Stimulated activated CD4-positive, alpha-beta T cell treated with anti-CD3 and anti-CD28 coated beads, Interleukin-1b, Interleukin-23, amount 100 ng/mL, for 24 hours (primary cell): ENCODE measurements at regions not wholly inside any gene's neighbourhood (a gene's known extent, or its start where the extent isn't known, plus 50 kb on each side); places are given as distances from the start of the nearest gene placed in this dataset.
"Not testable (repeated sequence)": the region's sequence is repeated elsewhere in the genome, so short reads cannot be mapped to it uniquely, and the experiment has no call there.

Experiments used
- DNase-seq, 4 experiments: peaks; one replicate each; pipeline ENCODE4 v3.0.0-alpha.2; 2020; ENCODE audit warnings: low read depth in 4 of 4, low spot score in 1 of 4

DNA sequence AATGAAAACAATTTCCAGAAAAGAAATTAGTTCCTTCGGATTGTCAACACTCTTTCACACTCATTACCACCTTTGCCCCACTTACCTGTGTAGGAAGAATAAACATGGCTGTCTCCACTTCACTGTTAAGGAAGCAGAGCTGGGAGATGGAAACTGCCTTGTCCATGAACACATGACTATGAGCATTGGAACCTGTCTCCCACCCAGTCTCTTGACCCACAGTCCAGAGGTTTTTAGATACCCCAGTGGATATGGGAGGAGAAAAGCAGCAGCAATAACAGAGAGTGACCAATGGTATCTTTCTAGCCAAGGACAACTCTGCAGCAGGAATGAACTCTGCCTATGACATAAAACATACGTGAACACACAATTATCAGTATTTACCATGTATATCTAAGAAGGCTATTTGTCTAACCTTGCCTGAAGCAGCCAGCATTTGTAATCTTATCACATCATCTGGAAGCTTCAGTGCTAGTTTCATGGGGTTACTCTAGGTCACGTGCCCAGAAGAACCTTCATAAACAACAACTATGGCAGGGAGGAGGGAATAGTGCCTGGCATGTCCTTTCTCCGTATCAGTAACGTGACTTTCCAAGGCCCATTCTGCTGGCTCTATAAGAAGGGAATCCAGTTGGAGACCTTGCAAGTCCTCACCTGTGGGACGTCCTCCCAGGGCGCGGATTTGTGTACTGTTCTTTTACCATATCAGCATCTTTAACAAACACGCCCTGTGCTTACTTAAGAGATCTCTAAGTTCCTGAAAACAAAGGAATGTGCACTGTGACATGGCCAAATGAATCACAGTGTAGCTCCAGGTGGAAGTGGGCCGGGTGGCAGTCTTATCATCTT lies 221.8 kb upstream of the UBL3 start:
- no peak for DNase-seq

DNA sequence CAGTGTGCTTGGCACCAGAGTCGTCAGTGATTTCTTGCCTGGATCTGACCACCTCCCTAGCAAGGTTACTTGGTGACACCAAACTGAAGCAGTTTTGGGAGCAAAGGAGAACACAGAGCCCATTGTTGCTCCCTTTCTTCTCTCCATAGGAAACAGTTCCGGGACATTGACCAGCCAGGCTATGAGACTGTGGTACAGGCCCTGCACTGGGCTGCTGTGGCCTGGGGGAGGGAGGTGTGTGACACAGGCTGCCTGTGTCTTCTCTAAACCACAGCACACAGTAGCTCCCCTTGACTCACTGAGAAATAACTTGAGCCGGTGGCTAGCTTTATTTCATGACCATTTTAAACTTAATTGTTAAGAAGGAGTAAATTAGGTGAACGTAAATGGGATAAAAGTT lies 214.8 kb upstream of the UBL3 start:
- DNase-seq, result no peak

DNA sequence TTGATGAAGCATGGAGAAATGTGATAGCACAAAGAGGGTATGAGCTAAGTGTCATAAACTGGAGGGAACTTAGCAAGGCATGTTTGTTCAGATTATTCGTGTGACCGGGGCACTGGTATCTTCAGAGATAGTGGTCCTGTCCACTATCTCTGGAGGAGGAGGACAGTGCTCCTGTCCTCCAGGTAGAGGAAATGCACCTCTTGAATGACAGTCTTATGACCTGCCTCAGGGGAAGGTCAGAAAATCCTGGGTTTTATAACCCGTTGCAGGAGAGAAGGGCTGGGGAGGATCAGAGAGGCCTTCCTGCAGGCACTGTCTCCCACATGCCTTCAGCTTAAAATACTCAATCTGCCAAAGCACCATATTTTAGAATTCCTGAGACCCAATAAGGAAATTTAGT lies 213.5 kb upstream of the UBL3 start:
- DNase-seq, result no peak

DNA sequence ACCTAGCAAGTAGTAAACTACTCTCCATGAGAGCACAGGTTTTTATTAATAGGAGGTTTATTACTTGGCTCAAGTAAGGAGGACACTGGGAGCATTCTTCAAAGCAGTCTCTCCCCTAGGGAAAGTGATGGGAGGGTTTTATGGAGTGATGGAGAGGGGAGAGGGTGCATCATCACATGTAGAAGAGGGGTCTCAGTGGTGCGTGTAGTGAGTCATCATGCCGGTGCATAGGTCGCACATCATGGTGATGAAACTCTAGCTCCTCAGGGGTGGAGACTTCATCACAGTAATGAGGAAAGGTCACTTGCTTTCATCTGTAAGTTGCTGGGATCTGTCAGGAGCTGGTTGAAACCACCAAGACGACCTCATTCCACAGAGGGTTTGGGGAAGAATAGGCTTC lies 210.8 kb upstream of the UBL3 start:
- no peak for DNase-seq

DNA sequence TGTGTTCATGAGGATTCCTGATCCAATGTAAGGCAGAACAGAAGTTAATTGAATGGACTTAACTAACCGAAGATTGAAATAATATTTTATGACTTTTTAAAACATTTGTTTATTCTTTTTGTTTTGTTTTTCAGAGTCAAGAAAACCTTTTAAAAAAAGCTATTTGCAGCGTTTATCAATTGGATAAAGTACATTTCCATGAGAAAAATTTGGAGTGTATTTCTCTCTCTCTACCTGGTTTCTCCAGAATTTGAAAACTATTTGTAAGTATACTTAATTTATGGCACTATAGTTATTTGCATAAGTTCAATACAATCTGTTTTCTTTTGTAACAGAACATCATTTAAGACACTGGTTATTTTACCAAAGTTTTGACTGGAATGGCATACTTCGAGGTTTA lies 208.0 kb upstream of the UBL3 start:
- no peak for DNase-seq

DNA sequence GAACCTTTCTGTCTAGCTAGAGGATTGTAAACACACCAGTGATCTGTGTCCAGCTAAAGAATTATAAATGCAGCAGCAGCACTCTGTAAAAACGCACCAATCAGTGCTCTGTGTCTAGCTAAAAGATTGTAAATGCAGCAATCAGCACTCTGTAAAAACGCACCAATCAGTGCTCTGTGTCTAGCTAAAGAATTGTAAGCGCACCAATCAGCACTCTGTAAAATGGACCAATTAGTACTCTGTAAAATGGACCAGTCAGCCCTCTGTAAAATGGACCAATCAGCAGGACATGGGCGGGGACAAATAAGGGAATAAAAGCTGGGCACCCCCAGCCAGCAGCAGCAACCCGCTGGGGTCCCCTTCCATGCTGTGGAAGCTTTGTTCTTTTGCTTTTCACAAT lies 204.1 kb upstream of the UBL3 start:
- not testable (repeated sequence) for DNase-seq

DNA sequence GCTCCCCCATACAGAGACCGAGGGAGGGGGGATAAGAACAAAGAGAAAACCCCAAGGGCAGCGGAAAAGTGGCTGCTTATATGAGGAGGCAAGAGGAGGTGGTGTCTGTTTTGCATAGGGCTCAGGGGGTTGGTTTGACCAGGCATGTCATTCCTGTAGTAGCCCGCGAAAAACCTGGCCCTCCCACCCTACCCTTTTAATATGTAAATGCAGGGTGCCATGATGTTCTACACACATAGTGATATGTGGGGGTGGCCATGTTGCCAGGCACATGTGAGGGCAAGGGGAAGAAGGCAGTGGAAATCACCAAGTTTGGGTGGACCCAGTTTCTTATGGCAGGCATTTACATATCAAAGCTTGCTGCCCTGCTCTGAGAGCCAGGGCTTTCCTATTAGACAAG lies 203.5 kb upstream of the UBL3 start:
- no peak for DNase-seq

DNA sequence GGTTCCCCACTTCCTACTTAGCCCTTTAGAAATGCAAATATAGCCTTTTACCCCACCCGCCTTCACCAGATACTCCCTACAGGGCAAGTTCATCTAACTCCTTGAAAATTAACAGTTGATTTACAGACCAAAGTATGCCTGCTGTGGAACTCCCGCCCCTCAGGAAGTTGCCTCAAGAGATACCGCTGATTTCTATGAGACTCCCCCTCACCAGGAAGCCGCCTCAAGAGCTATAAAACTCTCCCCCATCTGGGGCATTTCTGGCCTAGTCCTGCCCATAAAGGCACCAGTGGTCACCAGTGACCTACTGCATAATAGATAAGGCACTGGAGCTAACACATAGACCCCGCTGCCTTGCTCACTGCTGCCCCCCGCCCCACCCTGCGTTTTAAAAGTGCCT lies 201.7 kb upstream of the UBL3 start:
- DNase-seq, result no peak

DNA sequence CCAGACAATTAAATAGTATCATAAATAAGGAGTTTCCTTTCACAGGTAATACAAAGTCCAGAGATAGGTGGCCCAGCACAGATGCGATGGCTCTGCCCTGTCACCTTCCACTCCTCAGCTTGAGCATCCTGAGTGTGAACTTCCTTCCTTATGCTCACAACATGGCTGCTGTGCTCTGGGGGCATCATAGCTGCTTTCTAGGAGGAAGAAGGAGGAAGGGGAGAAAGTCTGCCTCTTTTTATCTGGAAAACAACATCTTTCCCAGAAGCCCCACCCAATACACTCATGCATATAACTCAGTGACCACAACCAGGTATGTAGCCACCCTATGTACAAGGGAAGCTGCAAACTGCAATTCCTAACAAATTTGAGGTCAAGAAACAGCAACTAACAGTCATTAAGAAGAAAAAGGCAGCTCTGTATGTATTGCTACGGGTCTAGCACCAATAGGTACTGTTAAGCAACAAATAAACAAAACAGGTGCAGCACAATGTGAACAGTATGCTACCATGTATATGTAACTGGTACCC lies 201.2 kb upstream of the UBL3 start:
- DNase-seq, result no peak

DNA sequence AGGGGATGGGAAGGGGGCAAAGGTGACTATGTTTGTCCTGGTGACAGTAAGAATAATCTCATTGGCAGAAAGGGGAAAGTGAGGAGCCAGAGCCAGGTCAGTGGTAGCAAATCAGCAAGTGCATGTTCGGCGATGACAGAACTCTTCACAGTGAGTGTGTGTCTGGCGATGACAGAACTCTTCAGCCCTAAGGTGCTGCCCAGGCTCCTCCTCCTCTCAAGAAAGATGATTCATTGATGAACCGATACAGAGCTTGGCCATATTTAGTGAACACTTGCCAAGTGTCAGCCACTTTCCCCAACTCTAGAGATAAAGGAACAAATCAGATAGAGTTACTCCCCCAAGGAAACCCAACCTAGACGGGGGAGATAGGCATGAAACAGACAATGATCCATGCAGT lies 199.3 kb upstream of the UBL3 start:
- no peak for DNase-seq

DNA sequence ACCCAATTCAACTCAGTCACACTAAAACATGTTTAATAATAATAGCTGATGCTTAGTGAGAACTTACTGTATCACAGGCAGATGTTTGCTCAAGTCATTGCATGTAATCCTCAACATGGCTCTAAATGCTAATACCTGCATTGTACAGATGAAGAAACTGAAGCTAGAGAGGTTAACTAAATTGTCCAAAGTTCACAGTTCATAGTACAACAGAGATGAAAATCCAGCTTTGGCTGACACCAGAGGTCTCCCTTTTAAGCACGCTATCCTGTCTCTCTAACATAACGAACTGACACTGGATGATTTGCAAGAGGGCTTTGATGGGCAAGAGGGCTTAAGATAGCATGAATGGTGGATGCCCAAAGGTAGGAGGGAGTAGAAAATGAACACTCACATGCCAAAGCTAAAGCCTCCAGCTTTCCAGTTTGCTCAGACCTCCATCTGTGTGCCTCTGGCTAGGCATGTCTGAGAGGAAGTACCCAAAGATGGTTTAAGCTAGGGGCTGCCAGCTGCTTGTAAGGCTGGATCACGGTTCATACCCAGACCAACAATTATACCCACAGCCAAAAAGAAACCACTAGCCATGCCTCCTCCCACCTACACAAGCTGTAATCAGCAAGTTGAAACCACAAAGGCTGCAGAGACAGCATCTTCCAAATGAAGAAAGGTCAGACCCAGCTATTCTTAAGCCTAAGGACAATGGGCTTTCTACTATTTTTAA lies 196.9 kb upstream of the UBL3 start:
- DNase-seq, result no peak

DNA sequence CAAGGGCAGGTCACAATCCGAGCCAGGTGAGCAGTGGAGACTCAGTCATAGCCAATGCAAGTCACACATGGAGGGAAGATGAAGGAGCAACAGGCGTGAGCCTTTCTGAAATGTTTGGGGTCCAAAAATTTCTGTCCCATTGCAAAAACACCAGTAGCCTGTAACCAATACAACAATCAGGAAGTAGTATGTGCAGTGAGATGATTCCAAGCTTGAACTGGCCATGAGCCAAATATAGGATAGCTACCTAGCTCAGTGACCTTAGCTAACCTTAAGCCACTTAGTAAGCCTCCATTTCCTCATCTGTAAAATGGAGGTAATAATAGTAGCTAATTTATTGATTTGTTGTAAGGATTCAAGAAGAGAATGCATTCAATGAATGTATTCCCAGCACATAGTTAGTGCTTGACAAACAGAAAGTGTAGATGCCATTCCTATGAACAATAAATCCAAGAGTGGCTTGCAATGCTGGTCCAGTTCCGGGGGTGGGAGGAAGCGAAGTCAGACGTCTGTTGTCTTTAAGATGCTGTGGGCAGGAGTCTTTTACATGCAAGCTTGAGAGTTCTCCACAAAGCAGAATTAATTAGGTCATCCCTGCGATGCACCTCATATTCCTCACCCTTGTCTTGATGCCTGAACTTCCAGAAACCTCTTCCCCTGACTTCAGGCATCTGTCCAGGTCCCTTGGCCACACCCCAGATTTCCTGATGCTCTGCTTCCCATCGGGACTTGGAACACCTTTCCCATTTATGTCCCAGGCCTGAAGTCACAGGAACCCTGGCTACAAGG lies 195.7 kb upstream of the UBL3 start:
- DNase-seq, result no peak

DNA sequence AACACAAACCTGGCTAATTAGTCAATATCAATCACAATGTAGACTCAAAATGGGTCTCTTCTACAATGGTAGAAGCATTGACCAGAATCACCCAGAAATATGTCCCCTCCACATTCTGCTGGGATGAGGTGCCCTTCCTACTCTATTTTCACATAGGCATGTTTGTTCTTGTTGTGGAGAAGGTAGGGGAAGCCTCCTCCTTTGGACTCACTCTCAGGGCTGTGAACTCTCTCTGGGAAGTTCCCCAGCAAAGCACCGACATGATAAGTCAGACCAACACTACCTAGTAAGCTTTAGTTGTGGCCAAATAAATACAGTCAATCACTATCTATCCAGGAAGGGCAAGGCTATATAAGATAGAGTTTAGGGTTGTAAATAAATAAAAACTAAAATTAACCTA lies 194.5 kb upstream of the UBL3 start:
- DNase-seq, result no peak

DNA sequence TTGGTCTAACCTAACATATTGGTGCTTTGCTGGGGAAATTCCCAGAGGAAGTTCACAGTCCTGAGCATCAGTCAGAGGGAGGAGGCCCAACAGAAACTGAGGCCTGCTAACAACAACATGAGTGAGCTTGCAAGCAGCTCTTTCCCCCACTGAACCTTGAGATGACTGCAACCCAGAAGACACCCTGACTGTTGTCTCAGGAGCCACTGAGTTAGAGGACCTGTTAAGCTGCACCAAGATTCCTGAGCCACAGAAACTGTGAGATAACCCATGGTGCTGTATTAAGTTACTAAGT lies 193.2 kb upstream of the UBL3 start:
- DNase-seq, result no peak

DNA sequence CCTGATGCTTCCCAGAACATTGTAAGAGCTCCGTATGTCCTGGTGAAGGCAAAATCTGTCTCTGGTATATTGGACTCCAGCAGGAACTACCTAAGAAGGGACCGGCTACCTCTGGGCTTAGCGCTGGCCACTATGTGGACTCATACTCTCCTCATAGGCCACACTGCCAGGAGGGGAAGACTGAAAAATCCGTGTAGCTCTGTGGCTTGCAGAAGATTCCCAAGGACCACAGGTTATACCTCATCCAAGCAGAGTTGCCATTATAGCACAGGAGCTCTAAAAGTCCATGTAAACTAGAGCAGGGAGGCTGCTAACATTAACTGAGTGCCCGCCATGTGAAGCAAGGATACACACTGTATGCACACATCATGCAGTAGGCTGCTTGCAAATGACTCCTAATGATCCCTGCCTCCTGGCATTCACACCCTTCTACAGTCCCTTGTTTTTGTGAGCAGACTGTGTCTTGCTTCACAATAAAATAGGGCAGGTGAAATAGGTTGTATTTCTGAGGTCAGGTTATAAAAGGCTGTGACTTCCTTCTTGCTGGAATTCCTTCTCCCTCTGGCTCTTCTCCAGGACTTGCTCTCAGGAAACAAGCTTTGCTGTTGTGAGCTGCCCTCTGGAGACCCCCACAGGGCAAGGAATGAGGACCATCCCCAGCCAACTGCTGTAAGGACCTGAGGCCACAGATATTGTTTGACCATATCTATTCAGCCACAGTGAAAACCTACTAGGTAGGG lies 192.6 kb upstream of the UBL3 start:
- DNase-seq, result no peak

DNA sequence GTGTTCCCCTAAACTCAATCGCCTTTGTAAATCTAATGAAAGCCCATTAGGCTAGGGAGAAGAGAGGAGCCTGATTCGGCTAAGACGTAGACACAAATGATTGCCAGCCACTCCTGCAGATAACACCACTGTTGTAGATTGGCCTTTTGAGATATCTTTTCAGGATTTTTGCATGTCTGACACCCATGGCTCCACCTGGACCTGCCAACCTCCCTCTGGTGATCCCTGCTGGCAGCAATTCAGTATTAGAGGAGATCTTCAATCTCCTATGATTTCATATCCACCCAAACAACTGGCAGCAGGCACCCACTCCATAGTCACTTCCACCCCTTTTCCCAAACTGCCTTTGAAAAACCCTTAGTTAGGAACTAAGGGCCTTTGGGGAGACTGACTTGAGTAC lies 191.9 kb upstream of the UBL3 start:
- DNase-seq, result no peak

DNA sequence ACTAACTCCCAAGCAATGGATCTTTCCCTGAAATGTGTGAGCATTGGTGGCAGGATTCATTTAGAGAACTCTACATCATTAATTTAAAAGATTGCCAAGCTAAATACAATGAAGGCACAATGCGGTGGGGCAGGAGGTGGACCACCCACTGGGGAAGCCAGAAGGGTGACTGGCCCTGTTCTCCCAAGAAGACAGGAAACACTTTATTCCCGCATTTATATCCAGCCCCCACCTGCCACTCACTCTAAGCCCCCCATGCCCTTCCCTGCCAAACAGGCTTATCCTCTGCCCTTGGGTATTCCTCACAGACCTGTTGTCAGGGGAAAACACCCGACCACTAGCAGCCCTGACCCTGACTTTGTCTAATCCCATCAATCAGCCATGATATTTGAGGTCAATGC lies 189.1 kb upstream of the UBL3 start:
- no peak for DNase-seq

DNA sequence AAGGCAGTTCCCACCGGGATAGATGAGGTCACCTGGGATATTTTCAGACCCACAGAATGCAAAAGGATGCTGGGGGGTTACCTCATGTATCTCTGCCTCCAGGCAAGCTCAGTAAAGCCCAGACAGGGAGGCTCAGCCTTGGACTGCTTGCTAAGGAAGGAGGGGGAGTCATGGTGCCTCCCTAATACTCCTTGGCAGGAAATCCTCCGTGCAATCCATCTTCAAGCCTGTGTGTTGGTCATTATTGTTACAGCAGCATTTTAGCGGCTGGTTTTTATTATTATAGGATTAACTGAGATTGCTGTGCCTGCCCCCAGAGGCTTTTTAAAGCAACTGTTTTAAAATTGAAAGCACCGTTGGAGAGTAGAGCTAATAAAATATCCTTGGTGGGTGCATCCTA lies 188.5 kb upstream of the UBL3 start:
- DNase-seq, result no peak

DNA sequence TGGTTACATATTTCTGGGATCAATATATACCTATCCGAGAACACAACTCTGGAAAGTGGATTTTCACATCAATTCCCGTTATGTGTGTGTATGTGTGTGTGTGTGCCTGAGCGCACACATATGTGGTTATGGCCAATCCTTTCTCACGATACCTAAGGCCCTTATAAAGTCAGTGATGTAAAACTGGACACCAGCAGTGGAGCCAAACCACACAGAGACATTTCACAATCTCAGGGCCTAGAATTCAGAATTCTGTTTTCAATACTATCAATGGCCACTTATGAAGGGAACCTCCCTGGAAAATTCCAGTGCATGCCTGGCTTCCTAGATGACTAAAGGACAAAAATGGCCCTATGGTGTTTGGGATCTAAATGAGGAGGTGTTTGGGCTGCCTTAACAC lies 187.3 kb upstream of the UBL3 start:
- no peak for DNase-seq

DNA sequence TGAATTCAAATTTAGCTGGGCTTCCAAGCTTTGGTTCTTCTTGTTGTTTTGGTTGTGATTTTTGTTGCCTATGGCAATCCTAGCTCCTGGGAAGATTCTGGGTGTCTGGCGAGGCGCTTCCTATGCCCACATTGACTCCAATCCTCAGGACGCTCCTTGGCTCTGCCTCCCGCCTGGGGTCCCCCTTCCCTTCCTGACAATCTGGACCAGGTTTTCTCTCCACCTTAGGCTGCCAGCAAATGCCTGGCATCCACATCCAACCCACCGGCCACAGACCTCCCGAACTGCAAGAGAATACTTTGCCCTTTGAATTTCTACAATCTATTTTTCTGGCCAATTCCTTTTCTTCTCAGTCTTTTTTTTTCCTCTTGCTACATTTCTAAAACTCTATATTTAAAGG lies 186.9 kb upstream of the UBL3 start:
- no peak for DNase-seq

DNA sequence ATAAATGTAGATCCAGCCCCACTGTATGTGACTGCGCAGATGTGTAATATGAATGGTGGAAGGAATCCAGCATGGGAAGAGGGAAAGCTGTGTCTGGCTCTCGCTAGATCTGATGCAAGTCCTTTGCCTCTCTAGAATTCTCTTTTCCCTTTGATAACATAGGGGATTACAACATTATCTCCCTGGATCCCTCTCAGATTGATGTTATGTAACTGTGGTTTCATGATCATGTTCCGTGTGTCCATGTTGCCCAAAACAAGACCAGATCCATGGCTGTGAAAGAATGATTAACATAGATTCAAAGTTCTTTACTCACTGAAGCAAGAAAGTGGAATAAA lies 184.0 kb upstream of the UBL3 start:
- DNase-seq, result no peak
